ENCODE measurements at regions not wholly inside any gene's neighbourhood (a gene's known extent, or its start where the extent isn't known, plus 50 kb on each side); places are given as distances from the start of the nearest gene placed in this dataset.

GRCh38 chr9:99282406-99282805, 60.3 kb downstream of the SEC61B start:
- H3K36me3 Mint-ChIP-seq (ENCODE audit: low read depth) = no peaks in the 10 kb centered on the region
- H3K9me3 Mint-ChIP-seq = no peaks in the 10 kb centered on the region
- ChIA-PET POLR2A (no interaction called here), CTCF (interaction anchor here (0.6 kb wide), 1 partner anchor 8 kb away, joined by 3 read pairs; no protein-coding TSS in a partner anchor)
- peaks cover 4% of the 10 kb centered on the region for H3K4me1 Mint-ChIP-seq
- no peak overlapping the region for H3K4me3 Mint-ChIP-seq
- DNase-seq = no peak
- H3K27me3 Mint-ChIP-seq = peaks cover 13% of the 10 kb centered on the region
- H3K27ac Mint-ChIP-seq = no peak overlapping the region

GRCh38 chr9:99285965-99286364, 63.9 kb downstream of the SEC61B start:
- no peaks in the 10 kb centered on the region for H3K9me3 Mint-ChIP-seq
- no peak overlapping the region for H3K27ac Mint-ChIP-seq
- no peak for DNase-seq
- POLR2A ChIA-PET = no interaction called here
- H3K36me3 Mint-ChIP-seq (ENCODE audit: low read depth) = no peaks in the 10 kb centered on the region
- no peak overlapping the region for H3K4me3 Mint-ChIP-seq
- CTCF ChIA-PET = no interaction called here
- H3K4me1 Mint-ChIP-seq = peaks cover 4% of the 10 kb centered on the region
- peaks cover 11% of the 10 kb centered on the region for H3K27me3 Mint-ChIP-seq

- Mint-ChIP-seq H3K27me3 (peaks cover 11% of the 10 kb centered on the region), H3K36me3 (ENCODE audit: low read depth) (no peaks in the 10 kb centered on the region), H3K4me3 (no peak overlapping the region), H3K27ac (no peak overlapping the region), H3K4me1 (peaks cover 4% of the 10 kb centered on the region), H3K9me3 (no peaks in the 10 kb centered on the region)
- POLR2A ChIA-PET = no interaction called here
- CTCF ChIA-PET = no interaction called here
- no peak for DNase-seq
Observed at GRCh38 chr9:99286536-99286935, 64.5 kb downstream of the SEC61B start.

- DNase-seq = no peak
- CTCF ChIA-PET = interaction anchor here (0.8 to 1.2 kb wide), 2 partner anchors 9 to 15 kb away, joined by 3 read pairs; no protein-coding TSS in a partner anchor
- POLR2A ChIA-PET = no interaction called here
- Mint-ChIP-seq H3K4me3 (no peak overlapping the region), H3K27me3 (peaks cover 14% of the 10 kb centered on the region), H3K36me3 (ENCODE audit: low read depth) (no peaks in the 10 kb centered on the region), H3K27ac (no peak overlapping the region), H3K4me1 (peaks cover 4% of the 10 kb centered on the region), H3K9me3 (no peaks in the 10 kb centered on the region)
Observed at GRCh38 chr9:99287641-99288040, 65.6 kb downstream of the SEC61B start.

- Mint-ChIP-seq H3K27me3 (peaks cover 17% of the 10 kb centered on the region), H3K9me3 (no peaks in the 10 kb centered on the region), H3K4me1 (peaks cover 4% of the 10 kb centered on the region), H3K36me3 (ENCODE audit: low read depth) (no peaks in the 10 kb centered on the region), H3K4me3 (no peak overlapping the region), H3K27ac (no peak overlapping the region)
- ChIA-PET POLR2A (no interaction called here), CTCF (interaction anchor here (1.0 kb wide), 1 partner anchor 10 kb away, joined by 3 read pairs; no protein-coding TSS in a partner anchor)
- DNase-seq = no peak
Observed at GRCh38 chr9:99288830-99289229, 66.7 kb downstream of the SEC61B start.

- H3K4me3 Mint-ChIP-seq = no peak overlapping the region
- CTCF ChIA-PET = no interaction called here
- no peaks in the 10 kb centered on the region for H3K36me3 Mint-ChIP-seq (ENCODE audit: low read depth)
- DNase-seq = no peak
- no peak overlapping the region for H3K27ac Mint-ChIP-seq
- H3K4me1 Mint-ChIP-seq = peaks cover 4% of the 10 kb centered on the region
- H3K9me3 Mint-ChIP-seq = no peaks in the 10 kb centered on the region
- peaks cover 13% of the 10 kb centered on the region for H3K27me3 Mint-ChIP-seq
- POLR2A ChIA-PET = no interaction called here
Observed at GRCh38 chr9:99294850-99295461, 72.9 kb downstream of the SEC61B start.

- Mint-ChIP-seq H3K9me3 (no peaks in the 10 kb centered on the region), H3K27me3 (peaks cover 13% of the 10 kb centered on the region), H3K36me3 (ENCODE audit: low read depth) (no peaks in the 10 kb centered on the region), H3K4me3 (no peak overlapping the region), H3K27ac (no peak overlapping the region), H3K4me1 (peaks cover 4% of the 10 kb centered on the region)
- peak; percentile 23 for DNase-seq
- ChIA-PET POLR2A (no interaction called here), CTCF (interaction anchor here (0.7 to 1.0 kb wide), 2 partner anchors 9 to 74 kb away, joined by 3 read pairs; partner anchors contain the start of genes ALG2 and SEC61B)
Observed at GRCh38 chr9:99296291-99296951, 74.3 kb downstream of the SEC61B start.

- ChIA-PET POLR2A (no interaction called here), CTCF (no interaction called here)
- DNase-seq = no peak
- Mint-ChIP-seq H3K4me3 (no peak overlapping the region), H3K36me3 (ENCODE audit: low read depth) (no peaks in the 10 kb centered on the region), H3K27me3 (no peaks in the 10 kb centered on the region), H3K9me3 (no peaks in the 10 kb centered on the region), H3K4me1 (peaks cover 4% of the 10 kb centered on the region), H3K27ac (no peak overlapping the region)
Observed at GRCh38 chr9:99298614-99299013, 76.5 kb downstream of the SEC61B start.

GRCh38 chr9:99299211-99300102, 77.4 kb downstream of the SEC61B start:
- ChIA-PET CTCF (no interaction called here), POLR2A (interaction anchor here (0.5 kb wide), 1 partner anchor 105 kb away, joined by 7 read pairs; no protein-coding TSS in a partner anchor)
- DNase-seq = no peak

GRCh38 chr9:99300103-99300439, 78.0 kb downstream of the SEC61B start:
- no peaks in the 10 kb centered on the region for H3K9me3 Mint-ChIP-seq
- CTCF ChIA-PET = no interaction called here
- H3K36me3 Mint-ChIP-seq (ENCODE audit: low read depth) = no peaks in the 10 kb centered on the region
- no peak overlapping the region for H3K4me3 Mint-ChIP-seq
- POLR2A ChIA-PET = interaction anchor here (0.5 kb wide), 1 partner anchor 104 kb away, joined by 7 read pairs; no protein-coding TSS in a partner anchor
- no peaks in the 10 kb centered on the region for H3K27me3 Mint-ChIP-seq
- H3K4me1 Mint-ChIP-seq = peaks cover 4% of the 10 kb centered on the region
- H3K27ac Mint-ChIP-seq = no peak overlapping the region
- no peak for DNase-seq

More at GRCh38 chr9:99299211-99300102, 77.4 kb downstream of the SEC61B start:
- no peak overlapping the region for H3K4me3 Mint-ChIP-seq
- H3K27me3 Mint-ChIP-seq = no peaks in the 10 kb centered on the region
- H3K9me3 Mint-ChIP-seq = no peaks in the 10 kb centered on the region
- H3K27ac Mint-ChIP-seq = no peak overlapping the region
- no peaks in the 10 kb centered on the region for H3K36me3 Mint-ChIP-seq (ENCODE audit: low read depth)
- peaks cover 4% of the 10 kb centered on the region for H3K4me1 Mint-ChIP-seq

- Mint-ChIP-seq H3K9me3 (no peaks in the 10 kb centered on the region), H3K27ac (no peak overlapping the region), H3K27me3 (no peaks in the 10 kb centered on the region), H3K36me3 (ENCODE audit: low read depth) (no peaks in the 10 kb centered on the region), H3K4me3 (no peak overlapping the region), H3K4me1 (peaks cover 4% of the 10 kb centered on the region)
- DNase-seq = no peak
- POLR2A ChIA-PET = no interaction called here
- CTCF ChIA-PET = no interaction called here
Observed at GRCh38 chr9:99300603-99301002, 78.5 kb downstream of the SEC61B start.

- no peaks in the 10 kb centered on the region for H3K27me3 Mint-ChIP-seq
- no peak overlapping the region for H3K4me3 Mint-ChIP-seq
- H3K36me3 Mint-ChIP-seq (ENCODE audit: low read depth) = no peaks in the 10 kb centered on the region
- CTCF ChIA-PET = interaction anchor here (1.1 kb wide), 1 partner anchor 16 kb away, joined by 3 read pairs; no protein-coding TSS in a partner anchor
- no peaks in the 10 kb centered on the region for H3K9me3 Mint-ChIP-seq
- H3K4me1 Mint-ChIP-seq = no peaks in the 10 kb centered on the region
- DNase-seq = no peak
- no peak overlapping the region for H3K27ac Mint-ChIP-seq
- POLR2A ChIA-PET = no interaction called here
Observed at GRCh38 chr9:99303177-99303576, 81.1 kb downstream of the SEC61B start.

GRCh38 chr9:99305124-99305523, 83.0 kb downstream of the SEC61B start:
- POLR2A ChIA-PET = no interaction called here
- peaks cover 3% of the 10 kb centered on the region for H3K27me3 Mint-ChIP-seq
- CTCF ChIA-PET = no interaction called here
- DNase-seq = no peak
- H3K27ac Mint-ChIP-seq = no peak overlapping the region
- H3K4me1 Mint-ChIP-seq = no peaks in the 10 kb centered on the region
- no peak overlapping the region for H3K4me3 Mint-ChIP-seq
- H3K36me3 Mint-ChIP-seq (ENCODE audit: low read depth) = no peaks in the 10 kb centered on the region
- H3K9me3 Mint-ChIP-seq = no peaks in the 10 kb centered on the region

Measured in activated CD4-positive, alpha-beta T cell treated with anti-CD3 and anti-CD28 coated beads, Interleukin-2, amount 10 ng/mL, durations not matched to agents 7 days and 5 days (primary cell).